Keratinocyte (primary cell): ENCODE measurements at regions not wholly inside any gene's neighbourhood (a gene's known extent, or its start where the extent isn't known, plus 50 kb on each side); places are given as distances from the start of the nearest gene placed in this dataset.

ENCODE experiments used
- DNase-seq: peaks from one replicate; pipeline ENCODE4 v3.0.0-alpha.2; 2011; ENCODE audit warnings: low read depth, missing footprints, low spot score
- FAIRE-seq: peaks from 2 replicates; lab custom pipeline; 2011; peaks lifted over from hg19 to GRCh38; lab: Jason Lieb, UNC
- H2AFZ ChIP-seq: 2 replicates; pipeline ENCODE4 v1.6.0; 2012; ENCODE audit warnings: low read length, control low read depth, inconsistent platforms; ENCODE audit not compliant: control insufficient read depth
- H3K27ac ChIP-seq: 2 replicates; pipeline ENCODE4 v1.5.1; 2011; ENCODE audit warnings: low read length; ENCODE audit not compliant: control insufficient read depth, insufficient read depth
- H3K27me3 ChIP-seq: 3 replicates; pipeline ENCODE4 v1.6.0; 2011; ENCODE audit warnings: low read length; ENCODE audit not compliant: control insufficient read depth, insufficient read depth; ENCODE audit errors: extremely low read depth
- H3K36me3 ChIP-seq, 2 experiments: 2 replicates in 1 of 2; 3 replicates in 1 of 2; pipeline ENCODE4 v1.5.1; 2011; ENCODE audit warnings: low read length in 2 of 2, mild to moderate bottlenecking in 1 of 2; ENCODE audit not compliant: control insufficient read depth in 2 of 2, insufficient read depth in 2 of 2; ENCODE audit errors: extremely low read depth in 1 of 2
- H3K4me1 ChIP-seq: 3 replicates; pipeline ENCODE4 v1.5.1; 2011; ENCODE audit warnings: low read length; ENCODE audit not compliant: control insufficient read depth, insufficient read depth; ENCODE audit errors: extremely low read depth
- H3K4me2 ChIP-seq: 3 replicates; pipeline ENCODE4 v1.6.0; 2011; ENCODE audit warnings: low read depth, low read length; ENCODE audit not compliant: control insufficient read depth, insufficient read depth; ENCODE audit errors: extremely low read depth
- H3K4me3 ChIP-seq, 3 experiments: fragments of 200-600 bp in 1 of 3; sonication (generic) in 1 of 3; 2 replicates in 2 of 3; 3 replicates in 1 of 3; pipeline ENCODE4 v1.5.1; 2011 to 2016; ENCODE audit warnings: low read length in 3 of 3, mild to moderate bottlenecking in 3 of 3, control low read depth in 2 of 3, inconsistent platforms in 1 of 3, low read depth in 1 of 3, mixed read lengths in 1 of 3, mixed run types in 1 of 3, moderate library complexity in 1 of 3; ENCODE audit not compliant: control insufficient read depth in 2 of 3, insufficient read depth in 2 of 3; ENCODE audit errors: extremely low read depth in 1 of 3
- H3K79me2 ChIP-seq: 2 replicates; pipeline ENCODE4 v1.6.0; 2012; ENCODE audit warnings: low read length; ENCODE audit not compliant: control insufficient read depth, insufficient read depth
- H3K9ac ChIP-seq: 3 replicates; pipeline ENCODE4 v1.6.0; 2011; ENCODE audit warnings: low read length; ENCODE audit not compliant: control insufficient read depth, insufficient read depth; ENCODE audit errors: extremely low read depth
- H3K9me1 ChIP-seq: 3 replicates; pipeline ENCODE4 v1.6.0; 2011; ENCODE audit warnings: low read length; ENCODE audit not compliant: control insufficient read depth, insufficient read depth; ENCODE audit errors: extremely low read depth
- H3K9me3 ChIP-seq: 2 replicates; pipeline ENCODE4 v1.5.1; 2012; ENCODE audit warnings: low read depth, low read length; ENCODE audit not compliant: control insufficient read depth
- H4K20me1 ChIP-seq: 3 replicates; pipeline ENCODE4 v1.6.0; 2011; ENCODE audit warnings: low read length; ENCODE audit not compliant: control insufficient read depth, insufficient read depth; ENCODE audit errors: extremely low read depth
- EZH2 ChIP-seq: IDR thresholded peaks from one replicate; pipeline ENCODE4 v1.6.1; 2012; ENCODE audit warnings: inconsistent platforms, mild to moderate bottlenecking, low read length, moderate library complexity
- dilution Hi-C: fragments of 300-500 bp; cut with MboI; formaldehyde crosslinking; loops from one replicate; pipeline ENCODE4 v1.7.0; 2020; ENCODE audit warnings: low sequenced_read_pairs; ENCODE audit not compliant: extremely low pct_ligation_motif_present
- TF ChIP-seq, protein P1 (sequence below), 3 experiments: IDR thresholded peaks in 1 of 3; conservative IDR thresholded peaks in 1 of 3; optimal IDR thresholded peaks in 1 of 3; 2 replicates in 2 of 3; 3 replicates in 1 of 3; pipeline versions ENCODE3 to v1.5.1; 2011; ENCODE audit warnings: low read length in 3 of 3, mild to moderate bottlenecking in 3 of 3, moderate library complexity in 2 of 3, control low read depth in 1 of 3, inconsistent platforms in 1 of 3; ENCODE audit not compliant: insufficient read depth in 2 of 3; ENCODE audit errors: extremely low read depth in 1 of 3

GRCh38 chr11:38252620-38253019, 1654.6 kb upstream of the RAG2 start:
- Histone ChIP-seq H3K36me3 (no peaks in the 10 kb centered on the region), H3K9ac (no peak overlapping the region), H3K79me2 (no peaks in the 10 kb centered on the region), H4K20me1 (no peaks in the 10 kb centered on the region), H3K4me3 (no peak overlapping the region), H3K4me2 (no peak overlapping the region), H3K9me3 (peaks cover 2% of the 10 kb centered on the region), H3K27ac (no peak overlapping the region), H3K27me3 (no peaks in the 10 kb centered on the region), H3K9me1 (no peaks in the 10 kb centered on the region), H3K4me1 (no peaks in the 10 kb centered on the region), H2AFZ (no peak overlapping the region)
- TF ChIP-seq EZH2: no peak
- TF ChIP-seq, protein P1, sequence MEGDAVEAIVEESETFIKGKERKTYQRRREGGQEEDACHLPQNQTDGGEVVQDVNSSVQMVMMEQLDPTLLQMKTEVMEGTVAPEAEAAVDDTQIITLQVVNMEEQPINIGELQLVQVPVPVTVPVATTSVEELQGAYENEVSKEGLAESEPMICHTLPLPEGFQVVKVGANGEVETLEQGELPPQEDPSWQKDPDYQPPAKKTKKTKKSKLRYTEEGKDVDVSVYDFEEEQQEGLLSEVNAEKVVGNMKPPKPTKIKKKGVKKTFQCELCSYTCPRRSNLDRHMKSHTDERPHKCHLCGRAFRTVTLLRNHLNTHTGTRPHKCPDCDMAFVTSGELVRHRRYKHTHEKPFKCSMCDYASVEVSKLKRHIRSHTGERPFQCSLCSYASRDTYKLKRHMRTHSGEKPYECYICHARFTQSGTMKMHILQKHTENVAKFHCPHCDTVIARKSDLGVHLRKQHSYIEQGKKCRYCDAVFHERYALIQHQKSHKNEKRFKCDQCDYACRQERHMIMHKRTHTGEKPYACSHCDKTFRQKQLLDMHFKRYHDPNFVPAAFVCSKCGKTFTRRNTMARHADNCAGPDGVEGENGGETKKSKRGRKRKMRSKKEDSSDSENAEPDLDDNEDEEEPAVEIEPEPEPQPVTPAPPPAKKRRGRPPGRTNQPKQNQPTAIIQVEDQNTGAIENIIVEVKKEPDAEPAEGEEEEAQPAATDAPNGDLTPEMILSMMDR (optimal IDR thresholded peaks at IDR 0.05 in 1 of 3, IDR thresholded peaks at IDR 0.05 in 1 of 3, conservative IDR thresholded peaks at IDR 0.05 in 1 of 3; ENCODE audit: extremely low read depth in 1 of 3, insufficient read depth in 2 of 3, low read length in 3 of 3): no peak
- DNase-seq: no peak
- no peak for FAIRE-seq
- dilution Hi-C loops: no loop called here

- Histone ChIP-seq H4K20me1 (no peaks in the 10 kb centered on the region), H3K9ac (no peak overlapping the region), H2AFZ (no peak overlapping the region), H3K9me3 (peaks cover 2% of the 10 kb centered on the region), H3K27ac (no peak overlapping the region), H3K4me3 (no peak overlapping the region), H3K27me3 (no peaks in the 10 kb centered on the region), H3K4me1 (no peaks in the 10 kb centered on the region), H3K9me1 (no peaks in the 10 kb centered on the region), H3K79me2 (no peaks in the 10 kb centered on the region), H3K4me2 (no peak overlapping the region), H3K36me3 (no peaks in the 10 kb centered on the region)
- DNase-seq (no peak), FAIRE-seq (no peak)
- dilution Hi-C loops: no loop called here
- TF ChIP-seq, protein P1 (optimal IDR thresholded peaks at IDR 0.05 in 1 of 3, IDR thresholded peaks at IDR 0.05 in 1 of 3, conservative IDR thresholded peaks at IDR 0.05 in 1 of 3; ENCODE audit: extremely low read depth in 1 of 3, insufficient read depth in 2 of 3, low read length in 3 of 3): no peak
- TF ChIP-seq EZH2: no peak
Observed at GRCh38 chr11:38246451-38246850, 1648.4 kb upstream of the RAG2 start.
